DOHH2 (cell line): ENCODE measurements at regions not wholly inside any gene's neighbourhood (a gene's known extent, or its start where the extent isn't known, plus 50 kb on each side); places are given as distances from the start of the nearest gene placed in this dataset.

Experiments used
- H3F3A ChIP-seq: fragments of 200-600 bp; sonication (generic), shearing (Covaris generic); 2 replicates; pipeline ENCODE4 v1.6.0; 2016; ENCODE audit warnings: antibody characterized with exemption, mild to moderate bottlenecking; ENCODE audit not compliant: control insufficient read depth, insufficient read depth
- H3K27ac ChIP-seq: fragments of 200-600 bp; sonication (generic); 2 replicates; pipeline ENCODE4 v1.5.1; 2014; ENCODE audit warnings: low read depth, mild to moderate bottlenecking, low read length, moderate library complexity
- H3K27me3 ChIP-seq: fragments of 200-600 bp; sonication (generic); 2 replicates; pipeline ENCODE4 v1.6.1; 2014; ENCODE audit warnings: mild to moderate bottlenecking, low read length, mixed read lengths; ENCODE audit not compliant: control insufficient read depth
- H3K36me3 ChIP-seq: fragments of 200-600 bp; sonication (generic); 2 replicates; pipeline ENCODE4 v1.6.1; 2014; ENCODE audit warnings: mild to moderate bottlenecking, low read length, moderate library complexity, mixed read lengths; ENCODE audit not compliant: control insufficient read depth
- H3K4me1 ChIP-seq: fragments of 200-600 bp; sonication (generic); 2 replicates; pipeline ENCODE4 v1.6.1; 2014; ENCODE audit warnings: mild to moderate bottlenecking, low read length, mixed read lengths; ENCODE audit not compliant: control insufficient read depth
- H3K4me2 ChIP-seq: fragments of 200-600 bp; sonication (generic); 2 replicates; pipeline ENCODE4 v1.6.0; 2014; ENCODE audit warnings: mild to moderate bottlenecking, low read length, moderate library complexity
- H3K4me3 ChIP-seq: fragments of 200-600 bp; sonication (generic); 2 replicates; pipeline ENCODE4 v1.5.1; 2014; ENCODE audit warnings: mild to moderate bottlenecking, low read length, mixed read lengths
- H3K79me2 ChIP-seq: fragments of 200-600 bp; sonication (generic); 2 replicates; pipeline ENCODE4 v1.6.1; 2014; ENCODE audit warnings: mild to moderate bottlenecking, low read length, mixed read lengths; ENCODE audit not compliant: control insufficient read depth
- H3K9me2 ChIP-seq: fragments of 200-600 bp; sonication (generic); replicated peaks from 2 replicates; pipeline ENCODE4 v1.6.1; 2014; ENCODE audit warnings: mild to moderate bottlenecking, low read length, mixed read lengths; ENCODE audit not compliant: control insufficient read depth
- H3K9me3 ChIP-seq: fragments of 200-600 bp; sonication (generic); 2 replicates; pipeline ENCODE4 v1.6.1; 2014; ENCODE audit warnings: antibody characterized with exemption, low read length, mixed read lengths; ENCODE audit not compliant: control insufficient read depth, insufficient read depth
- H4K20me1 ChIP-seq: fragments of 200-600 bp; sonication (generic); 2 replicates; pipeline ENCODE4 v1.6.0; 2014; ENCODE audit warnings: low read depth, mild to moderate bottlenecking, antibody characterized with exemption, low read length, moderate library complexity; ENCODE audit not compliant: control insufficient read depth, insufficient read depth
- CTCF ChIP-seq: fragments of 200-600 bp; sonication (generic); IDR thresholded peaks from one replicate; pipeline ENCODE4 v1.5.1; 2014; ENCODE audit warnings: antibody characterized with exemption, mild to moderate bottlenecking, low read depth, low read length; ENCODE audit not compliant: poor library complexity, severe bottlenecking
- EZH2phosphoT487 ChIP-seq: fragments of 200-600 bp; sonication (generic); IDR thresholded peaks from 2 replicates; pipeline ENCODE4 v1.6.1; 2017; ENCODE audit warnings: borderline replicate concordance, mild to moderate bottlenecking, antibody characterized with exemption, low read length, moderate library complexity, mixed read lengths

GRCh38 chr3:5840056-5840455, 652.5 kb downstream of the EDEM1 start:
- Histone ChIP-seq H3F3A (no peaks in the 10 kb centered on the region), H3K9me3 (no peaks in the 10 kb centered on the region), H3K4me1 (no peaks in the 10 kb centered on the region), H3K36me3 (no peaks in the 10 kb centered on the region), H3K27me3 (no peaks in the 10 kb centered on the region), H3K4me2 (no peak overlapping the region), H4K20me1 (no peaks in the 10 kb centered on the region), H3K4me3 (no peak overlapping the region), H3K27ac (no peak overlapping the region), H3K79me2 (no peaks in the 10 kb centered on the region), H3K9me2 (no peaks in the 10 kb centered on the region)
- no peak for TF ChIP-seq CTCF
- no peak for TF ChIP-seq EZH2phosphoT487

GRCh38 chr3:5841599-5841998, 654.1 kb downstream of the EDEM1 start:
- no peaks in the 10 kb centered on the region for H3K9me3 ChIP-seq
- H3K27me3 ChIP-seq, result no peaks in the 10 kb centered on the region
- H3K4me2 ChIP-seq, result no peak overlapping the region
- no peaks in the 10 kb centered on the region for H4K20me1 ChIP-seq
- no peaks in the 10 kb centered on the region for H3K4me1 ChIP-seq
- no peaks in the 10 kb centered on the region for H3K36me3 ChIP-seq
- H3K79me2 ChIP-seq, result no peaks in the 10 kb centered on the region
- no peak overlapping the region for H3K27ac ChIP-seq
- H3K9me2 ChIP-seq, result no peaks in the 10 kb centered on the region
- TF ChIP-seq EZH2phosphoT487, result no peak
- no peak for TF ChIP-seq CTCF
- H3K4me3 ChIP-seq, result no peak overlapping the region
- no peaks in the 10 kb centered on the region for H3F3A ChIP-seq

GRCh38 chr3:5846261-5846660, 658.8 kb downstream of the EDEM1 start:
- no peaks in the 10 kb centered on the region for H3K27me3 ChIP-seq
- no peak overlapping the region for H3K4me3 ChIP-seq
- H3K36me3 ChIP-seq, result no peaks in the 10 kb centered on the region
- H3K9me3 ChIP-seq, result no peaks in the 10 kb centered on the region
- no peaks in the 10 kb centered on the region for H3F3A ChIP-seq
- no peak overlapping the region for H3K4me2 ChIP-seq
- H3K4me1 ChIP-seq, result no peaks in the 10 kb centered on the region
- H4K20me1 ChIP-seq, result no peaks in the 10 kb centered on the region
- no peak for TF ChIP-seq EZH2phosphoT487
- no peak for TF ChIP-seq CTCF
- H3K9me2 ChIP-seq, result no peaks in the 10 kb centered on the region
- H3K79me2 ChIP-seq, result no peaks in the 10 kb centered on the region
- H3K27ac ChIP-seq, result no peak overlapping the region

- Histone ChIP-seq H3F3A (no peaks in the 10 kb centered on the region), H3K79me2 (no peaks in the 10 kb centered on the region), H3K4me3 (no peak overlapping the region), H3K4me2 (no peak overlapping the region), H3K4me1 (no peaks in the 10 kb centered on the region), H3K27ac (no peak overlapping the region), H3K9me2 (no peaks in the 10 kb centered on the region), H3K9me3 (no peaks in the 10 kb centered on the region), H3K36me3 (no peaks in the 10 kb centered on the region), H4K20me1 (no peaks in the 10 kb centered on the region), H3K27me3 (no peaks in the 10 kb centered on the region)
- TF ChIP-seq CTCF (no peak), EZH2phosphoT487 (no peak)
Measured at GRCh38 chr3:5861151-5861550, 673.6 kb downstream of the EDEM1 start.
